Fibroblast of lung (primary cell): ENCODE measurements at regions not wholly inside any gene's neighbourhood (a gene's known extent, or its start where the extent isn't known, plus 50 kb on each side); places are given as distances from the start of the nearest gene placed in this dataset.

Experiments
- DNase-seq, 2 donors: peaks; one replicate each; pipeline versions ENCODE4 v3.0.0 to v3.0.0-alpha.2; 2010; ENCODE audit warnings: low read depth in 2 of 2
- H2AFZ ChIP-seq: 2 replicates; pipeline ENCODE4 v1.5.1; 2012; ENCODE audit warnings: low read length, control low read depth, inconsistent platforms
- H3K27ac ChIP-seq: 2 replicates; pipeline ENCODE4 v1.5.1; 2011; ENCODE audit warnings: low read length, control low read depth; ENCODE audit not compliant: insufficient read depth
- H3K27me3 ChIP-seq: 2 replicates; pipeline ENCODE4 v1.5.1; 2011; ENCODE audit warnings: mild to moderate bottlenecking, low read length; ENCODE audit not compliant: control insufficient read depth, insufficient read depth
- H3K36me3 ChIP-seq: 2 replicates; pipeline ENCODE4 v1.5.1; 2011; ENCODE audit warnings: low read length; ENCODE audit not compliant: control insufficient read depth, insufficient read depth
- H3K4me1 ChIP-seq: 2 replicates; pipeline ENCODE4 v1.5.1; 2011; ENCODE audit warnings: low read length; ENCODE audit not compliant: control insufficient read depth, insufficient read depth; ENCODE audit errors: extremely low read depth
- H3K4me2 ChIP-seq: 2 replicates; pipeline ENCODE4 v1.5.1; 2011; ENCODE audit warnings: low read length, control low read depth; ENCODE audit not compliant: insufficient read depth; ENCODE audit errors: extremely low read depth
- H3K4me3 ChIP-seq, 4 experiments: fragments of 200-600 bp in 1 of 4; sonication (generic) in 1 of 4; replicated peaks in 1 of 4; 2 replicates each; pipeline ENCODE4 v1.5.1; 2011 to 2016; ENCODE audit warnings: low read length in 4 of 4, low read depth in 3 of 4, mild to moderate bottlenecking in 3 of 4, control low read depth in 2 of 4, inconsistent platforms in 1 of 4, mixed read lengths in 1 of 4; ENCODE audit not compliant: insufficient read depth in 1 of 4; ENCODE audit errors: control extremely low read depth in 1 of 4
- H3K79me2 ChIP-seq: 2 replicates; pipeline ENCODE4 v1.5.1; 2012; ENCODE audit warnings: mild to moderate bottlenecking, low read length, inconsistent platforms; ENCODE audit not compliant: control insufficient read depth, insufficient read depth
- H3K9ac ChIP-seq: 2 replicates; pipeline ENCODE4 v1.5.1; 2011; ENCODE audit warnings: mild to moderate bottlenecking, low read length, control low read depth; ENCODE audit not compliant: insufficient read depth
- H3K9me3 ChIP-seq: 2 replicates; pipeline ENCODE4 v1.5.1; 2012; ENCODE audit warnings: low read depth, low read length; ENCODE audit not compliant: control insufficient read depth, insufficient read depth
- H4K20me1 ChIP-seq: 2 replicates; pipeline ENCODE4 v1.5.1; 2011; ENCODE audit warnings: low read length; ENCODE audit not compliant: control insufficient read depth, insufficient read depth; ENCODE audit errors: extremely low read depth
- CTCF ChIP-seq, 2 donors: IDR thresholded peaks in 1 of 2; conservative IDR thresholded peaks in 1 of 2; 1 replicate in 1 of 2; 2 replicates in 1 of 2; pipeline ENCODE4 v1.5.1; 2011 to 2012; ENCODE audit warnings: low read length in 2 of 2, control low read depth in 1 of 2, inconsistent platforms in 1 of 2, low read depth in 1 of 2, mild to moderate bottlenecking in 1 of 2
- EZH2 ChIP-seq: IDR thresholded peaks from 2 replicates; pipeline ENCODE4 v1.5.1; 2012; ENCODE audit warnings: low read length, control low read depth, mild to moderate bottlenecking; ENCODE audit errors: missing control alignments

- Histone ChIP-seq H3K9ac (no peak overlapping the region), H3K27me3 (no peaks in the 10 kb centered on the region), H3K27ac (no peak overlapping the region), H3K4me3 (no peak overlapping the region), H3K36me3 (no peaks in the 10 kb centered on the region), H3K9me3 (no peaks in the 10 kb centered on the region), H2AFZ (no peak overlapping the region), H3K4me2 (no peak overlapping the region), H4K20me1 (no peaks in the 10 kb centered on the region), H3K79me2 (no peaks in the 10 kb centered on the region), H3K4me1 (no peaks in the 10 kb centered on the region)
- DNase-seq = peak in 1 of 2 donors; percentile 48
- TF ChIP-seq CTCF (conservative IDR thresholded peaks at IDR 0.05 in 1 of 2, IDR thresholded peaks at IDR 0.05 in 1 of 2; ENCODE audit: low read depth in 1 of 2, low read length in 2 of 2) (no peak), EZH2 (no peak)
Measured at GRCh38 chr4:74543231-74543781, 98.4 kb downstream of the AREG start.

GRCh38 chr4:74543983-74544382 lies 99.0 kb downstream of the AREG start:
- Histone ChIP-seq H3K4me1 (no peaks in the 10 kb centered on the region), H2AFZ (no peak overlapping the region), H3K9me3 (no peaks in the 10 kb centered on the region), H3K27ac (no peak overlapping the region), H3K36me3 (no peaks in the 10 kb centered on the region), H3K4me3 (peak overlapping the region in 1 of 4 experiments; percentile 33), H4K20me1 (no peaks in the 10 kb centered on the region), H3K4me2 (no peak overlapping the region), H3K79me2 (no peaks in the 10 kb centered on the region), H3K27me3 (no peaks in the 10 kb centered on the region), H3K9ac (no peak overlapping the region)
- TF ChIP-seq EZH2 (no peak), CTCF (conservative IDR thresholded peaks at IDR 0.05 in 1 of 2, IDR thresholded peaks at IDR 0.05 in 1 of 2; ENCODE audit: low read depth in 1 of 2, low read length in 2 of 2) (no peak)
- DNase-seq = peak; percentile 83 to 87

- TF ChIP-seq CTCF (conservative IDR thresholded peaks at IDR 0.05 in 1 of 2, IDR thresholded peaks at IDR 0.05 in 1 of 2; ENCODE audit: low read depth in 1 of 2, low read length in 2 of 2) (no peak), EZH2 (no peak)
- H3K4me3 ChIP-seq = peak overlapping the region in 1 of 4 experiments; percentile 33
- no peaks in the 10 kb centered on the region for H4K20me1 ChIP-seq
- no peaks in the 10 kb centered on the region for H3K36me3 ChIP-seq
- H3K79me2 ChIP-seq = no peaks in the 10 kb centered on the region
- H3K9ac ChIP-seq = no peak overlapping the region
- no peak overlapping the region for H2AFZ ChIP-seq
- no peak overlapping the region for H3K4me2 ChIP-seq
- H3K9me3 ChIP-seq = no peaks in the 10 kb centered on the region
- H3K4me1 ChIP-seq = no peaks in the 10 kb centered on the region
- peak in 1 of 2 donors; percentile 32 for DNase-seq
- H3K27me3 ChIP-seq = no peaks in the 10 kb centered on the region
- no peak overlapping the region for H3K27ac ChIP-seq
Measured at GRCh38 chr4:74544655-74545361, 99.9 kb downstream of the AREG start.
